ENCODE measurements at regions not wholly inside any gene's neighbourhood (a gene's known extent, or its start where the extent isn't known, plus 50 kb on each side); places are given as distances from the start of the nearest gene placed in this dataset.

DNA sequence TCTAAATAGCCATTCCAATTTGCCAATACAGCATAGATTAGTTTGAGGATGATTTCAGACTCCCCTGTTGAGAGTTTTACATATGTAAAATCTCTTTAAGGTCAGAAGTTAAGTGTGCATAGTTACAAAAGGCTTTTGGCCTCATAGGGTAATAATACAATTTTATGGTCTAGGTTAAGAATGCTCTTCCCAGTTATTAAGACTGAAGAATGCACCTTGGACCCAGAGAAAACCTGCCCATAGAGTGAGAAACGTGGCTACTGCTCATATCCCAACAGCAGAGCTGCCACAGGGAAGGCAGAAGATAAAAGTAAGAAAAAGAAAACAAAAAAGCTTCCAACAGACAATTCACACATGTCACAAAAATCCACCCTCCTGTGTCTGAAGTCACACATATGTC lies 255.9 kb downstream of the LMO4 start:
- TF ChIP-seq, protein P1, sequence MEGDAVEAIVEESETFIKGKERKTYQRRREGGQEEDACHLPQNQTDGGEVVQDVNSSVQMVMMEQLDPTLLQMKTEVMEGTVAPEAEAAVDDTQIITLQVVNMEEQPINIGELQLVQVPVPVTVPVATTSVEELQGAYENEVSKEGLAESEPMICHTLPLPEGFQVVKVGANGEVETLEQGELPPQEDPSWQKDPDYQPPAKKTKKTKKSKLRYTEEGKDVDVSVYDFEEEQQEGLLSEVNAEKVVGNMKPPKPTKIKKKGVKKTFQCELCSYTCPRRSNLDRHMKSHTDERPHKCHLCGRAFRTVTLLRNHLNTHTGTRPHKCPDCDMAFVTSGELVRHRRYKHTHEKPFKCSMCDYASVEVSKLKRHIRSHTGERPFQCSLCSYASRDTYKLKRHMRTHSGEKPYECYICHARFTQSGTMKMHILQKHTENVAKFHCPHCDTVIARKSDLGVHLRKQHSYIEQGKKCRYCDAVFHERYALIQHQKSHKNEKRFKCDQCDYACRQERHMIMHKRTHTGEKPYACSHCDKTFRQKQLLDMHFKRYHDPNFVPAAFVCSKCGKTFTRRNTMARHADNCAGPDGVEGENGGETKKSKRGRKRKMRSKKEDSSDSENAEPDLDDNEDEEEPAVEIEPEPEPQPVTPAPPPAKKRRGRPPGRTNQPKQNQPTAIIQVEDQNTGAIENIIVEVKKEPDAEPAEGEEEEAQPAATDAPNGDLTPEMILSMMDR (IDR thresholded peaks at IDR 0.05): no peak
- no peak for TF ChIP-seq POLR2A (IDR thresholded peaks at IDR 0.05)
